ENCODE measurements at regions not wholly inside any gene's neighbourhood (a gene's known extent, or its start where the extent isn't known, plus 50 kb on each side); places are given as distances from the start of the nearest gene placed in this dataset.

DNA sequence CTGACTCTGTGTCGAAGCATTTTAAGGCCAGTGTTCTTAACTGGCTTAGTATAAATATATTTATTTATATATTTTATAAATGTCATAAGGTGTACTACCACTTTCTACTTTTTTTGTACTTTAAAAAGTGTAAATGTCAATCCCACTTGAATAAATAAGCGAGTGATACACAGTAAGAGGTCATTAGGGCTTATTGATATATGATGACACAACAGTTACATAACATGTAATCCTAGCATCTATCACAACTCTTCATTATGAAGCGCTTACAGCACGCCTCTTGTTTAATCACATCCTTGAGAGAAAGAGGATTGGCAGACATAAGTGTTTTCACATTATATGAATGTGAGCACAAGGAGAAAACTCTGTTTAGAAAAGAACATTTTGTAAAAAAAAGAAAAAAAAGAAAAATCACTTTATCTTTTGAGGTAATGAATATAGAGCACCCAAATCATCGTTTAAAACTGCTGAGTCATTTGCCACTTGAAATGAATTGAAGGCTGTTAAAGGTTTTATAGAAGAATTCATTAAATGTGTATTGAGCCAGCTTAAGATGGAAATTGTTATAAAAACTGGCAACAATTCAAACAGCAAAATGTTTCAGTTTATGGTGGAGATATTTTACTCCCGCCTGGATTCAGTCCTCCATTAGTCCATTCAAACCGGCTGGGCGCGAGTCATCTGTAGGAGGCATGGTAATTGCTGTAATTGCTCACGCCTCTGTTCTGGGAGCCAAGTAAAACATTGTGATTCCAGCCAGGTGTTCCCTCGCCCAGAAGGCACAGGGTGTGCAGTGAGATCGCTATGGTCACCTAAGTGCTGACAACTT lies 627.3 kb upstream of the KIRREL3 start:
- in situ Hi-C loops (cut with MboI) (no loop called here), intact Hi-C loops (cut with micrococcal nuclease; ENCODE audit: unreplicated experiment) (no loop called here)
- no peak overlapping the region for H3K27ac ChIP-seq (ENCODE audit: control insufficient read depth, insufficient read depth)
- H3K27me3 ChIP-seq (replicated peaks in 1 of 2; ENCODE audit: control insufficient read depth in 2 of 2, insufficient read depth in 2 of 2, low read length in 1 of 2) = no peaks in the 10 kb centered on the region
- no peaks in the 10 kb centered on the region for H3K4me1 ChIP-seq (ENCODE audit: control insufficient read depth, insufficient read depth, low read length)
- ChIA-PET SMC1A (ENCODE audit: uncharacterized antibody, unreplicated experiment) (no interaction called here), POLR2A (no interaction called here), RAD21 (ENCODE audit: unreplicated experiment) (no interaction called here), CTCF (no interaction called here)
- no peak overlapping the region for H3K4me3 ChIP-seq
- H3K9ac ChIP-seq (ENCODE audit: control insufficient read depth, insufficient read depth, low read length) = no peak overlapping the region
- H3K4me2 ChIP-seq (ENCODE audit: control insufficient read depth, insufficient read depth) = no peak overlapping the region
- H3K79me2 ChIP-seq (ENCODE audit: control insufficient read depth, insufficient read depth, low read length) = no peaks in the 10 kb centered on the region
- no peak for ATAC-seq
- H4K20me1 ChIP-seq (ENCODE audit: control insufficient read depth, insufficient read depth) = no peaks in the 10 kb centered on the region
- FAIRE-seq = no peak
- WGBS (ENCODE audit: insufficient coverage, insufficient replicate concordance, low lambda C conversion rate, missing lambda C conversion rate) = 41% methylated on average over 12 of the region's 12 CpGs
- H2AFZ ChIP-seq (ENCODE audit: control insufficient read depth, low read depth, low read length) = no peak overlapping the region
- H3K9me3 ChIP-seq (replicated peaks; ENCODE audit: control insufficient read depth, insufficient read depth, low read length) = no peaks in the 10 kb centered on the region
- no TSS peak for BruUV-seq (replicated peaks)
- H3K36me3 ChIP-seq (ENCODE audit: control insufficient read depth in 2 of 2, insufficient read depth in 2 of 2, low read length in 1 of 2) = no peaks in the 10 kb centered on the region
- DNase-seq (ENCODE audit: low read depth, low spot score) = no peak
- TF ChIP-seq, protein P1, sequence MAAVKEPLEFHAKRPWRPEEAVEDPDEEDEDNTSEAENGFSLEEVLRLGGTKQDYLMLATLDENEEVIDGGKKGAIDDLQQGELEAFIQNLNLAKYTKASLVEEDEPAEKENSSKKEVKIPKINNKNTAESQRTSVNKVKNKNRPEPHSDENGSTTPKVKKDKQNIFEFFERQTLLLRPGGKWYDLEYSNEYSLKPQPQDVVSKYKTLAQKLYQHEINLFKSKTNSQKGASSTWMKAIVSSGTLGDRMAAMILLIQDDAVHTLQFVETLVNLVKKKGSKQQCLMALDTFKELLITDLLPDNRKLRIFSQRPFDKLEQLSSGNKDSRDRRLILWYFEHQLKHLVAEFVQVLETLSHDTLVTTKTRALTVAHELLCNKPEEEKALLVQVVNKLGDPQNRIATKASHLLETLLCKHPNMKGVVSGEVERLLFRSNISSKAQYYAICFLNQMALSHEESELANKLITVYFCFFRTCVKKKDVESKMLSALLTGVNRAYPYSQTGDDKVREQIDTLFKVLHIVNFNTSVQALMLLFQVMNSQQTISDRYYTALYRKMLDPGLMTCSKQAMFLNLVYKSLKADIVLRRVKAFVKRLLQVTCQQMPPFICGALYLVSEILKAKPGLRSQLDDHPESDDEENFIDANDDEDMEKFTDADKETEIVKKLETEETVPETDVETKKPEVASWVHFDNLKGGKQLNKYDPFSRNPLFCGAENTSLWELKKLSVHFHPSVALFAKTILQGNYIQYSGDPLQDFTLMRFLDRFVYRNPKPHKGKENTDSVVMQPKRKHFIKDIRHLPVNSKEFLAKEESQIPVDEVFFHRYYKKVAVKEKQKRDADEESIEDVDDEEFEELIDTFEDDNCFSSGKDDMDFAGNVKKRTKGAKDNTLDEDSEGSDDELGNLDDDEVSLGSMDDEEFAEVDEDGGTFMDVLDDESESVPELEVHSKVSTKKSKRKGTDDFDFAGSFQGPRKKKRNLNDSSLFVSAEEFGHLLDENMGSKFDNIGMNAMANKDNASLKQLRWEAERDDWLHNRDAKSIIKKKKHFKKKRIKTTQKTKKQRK (IDR thresholded peaks at IDR 0.05; ENCODE audit: low read depth, low read length) = no peak
- no peak for TF ChIP-seq HDAC2 (IDR thresholded peaks at IDR 0.05)
- TF ChIP-seq, protein P2, sequence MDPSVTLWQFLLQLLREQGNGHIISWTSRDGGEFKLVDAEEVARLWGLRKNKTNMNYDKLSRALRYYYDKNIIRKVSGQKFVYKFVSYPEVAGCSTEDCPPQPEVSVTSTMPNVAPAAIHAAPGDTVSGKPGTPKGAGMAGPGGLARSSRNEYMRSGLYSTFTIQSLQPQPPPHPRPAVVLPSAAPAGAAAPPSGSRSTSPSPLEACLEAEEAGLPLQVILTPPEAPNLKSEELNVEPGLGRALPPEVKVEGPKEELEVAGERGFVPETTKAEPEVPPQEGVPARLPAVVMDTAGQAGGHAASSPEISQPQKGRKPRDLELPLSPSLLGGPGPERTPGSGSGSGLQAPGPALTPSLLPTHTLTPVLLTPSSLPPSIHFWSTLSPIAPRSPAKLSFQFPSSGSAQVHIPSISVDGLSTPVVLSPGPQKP (IDR thresholded peaks at IDR 0.05; ENCODE audit: low read depth, low read length) = no peak
- no peak for TF ChIP-seq RB1 (IDR thresholded peaks at IDR 0.05; ENCODE audit: borderline replicate concordance)
- TF ChIP-seq CREB1 (IDR thresholded peaks at IDR 0.05; ENCODE audit: low read depth) = no peak
- TF ChIP-seq MTA3 (IDR thresholded peaks at IDR 0.05; ENCODE audit: borderline replicate concordance, low read length) = no peak
- TF ChIP-seq, protein P3, sequence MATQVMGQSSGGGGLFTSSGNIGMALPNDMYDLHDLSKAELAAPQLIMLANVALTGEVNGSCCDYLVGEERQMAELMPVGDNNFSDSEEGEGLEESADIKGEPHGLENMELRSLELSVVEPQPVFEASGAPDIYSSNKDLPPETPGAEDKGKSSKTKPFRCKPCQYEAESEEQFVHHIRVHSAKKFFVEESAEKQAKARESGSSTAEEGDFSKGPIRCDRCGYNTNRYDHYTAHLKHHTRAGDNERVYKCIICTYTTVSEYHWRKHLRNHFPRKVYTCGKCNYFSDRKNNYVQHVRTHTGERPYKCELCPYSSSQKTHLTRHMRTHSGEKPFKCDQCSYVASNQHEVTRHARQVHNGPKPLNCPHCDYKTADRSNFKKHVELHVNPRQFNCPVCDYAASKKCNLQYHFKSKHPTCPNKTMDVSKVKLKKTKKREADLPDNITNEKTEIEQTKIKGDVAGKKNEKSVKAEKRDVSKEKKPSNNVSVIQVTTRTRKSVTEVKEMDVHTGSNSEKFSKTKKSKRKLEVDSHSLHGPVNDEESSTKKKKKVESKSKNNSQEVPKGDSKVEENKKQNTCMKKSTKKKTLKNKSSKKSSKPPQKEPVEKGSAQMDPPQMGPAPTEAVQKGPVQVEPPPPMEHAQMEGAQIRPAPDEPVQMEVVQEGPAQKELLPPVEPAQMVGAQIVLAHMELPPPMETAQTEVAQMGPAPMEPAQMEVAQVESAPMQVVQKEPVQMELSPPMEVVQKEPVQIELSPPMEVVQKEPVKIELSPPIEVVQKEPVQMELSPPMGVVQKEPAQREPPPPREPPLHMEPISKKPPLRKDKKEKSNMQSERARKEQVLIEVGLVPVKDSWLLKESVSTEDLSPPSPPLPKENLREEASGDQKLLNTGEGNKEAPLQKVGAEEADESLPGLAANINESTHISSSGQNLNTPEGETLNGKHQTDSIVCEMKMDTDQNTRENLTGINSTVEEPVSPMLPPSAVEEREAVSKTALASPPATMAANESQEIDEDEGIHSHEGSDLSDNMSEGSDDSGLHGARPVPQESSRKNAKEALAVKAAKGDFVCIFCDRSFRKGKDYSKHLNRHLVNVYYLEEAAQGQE (IDR thresholded peaks at IDR 0.05; ENCODE audit: low read depth, low read length) = no peak
- no peak for TF ChIP-seq HDGF (IDR thresholded peaks at IDR 0.05)
- TF ChIP-seq IKZF2 (IDR thresholded peaks at IDR 0.05) = no peak
- TF ChIP-seq ZNF622 (IDR thresholded peaks at IDR 0.05) = no peak
- no peak for TF ChIP-seq NFIC (IDR thresholded peaks at IDR 0.05; ENCODE audit: low read depth, low read length)
- TF ChIP-seq SREBF2 (IDR thresholded peaks at IDR 0.05; ENCODE audit: low read length) = no peak
- no peak for TF ChIP-seq MTA2 (IDR thresholded peaks at IDR 0.05; ENCODE audit: low read depth)
- TF ChIP-seq CEBPB (IDR thresholded peaks at IDR 0.05; ENCODE audit: borderline replicate concordance in 1 of 2, low read depth in 2 of 2, low read length in 2 of 2) = no peak
- TF ChIP-seq NFYB (IDR thresholded peaks at IDR 0.05; ENCODE audit: insufficient read depth, low read depth, low read length) = no peak
- no peak for TF ChIP-seq MEF2B (IDR thresholded peaks at IDR 0.05; ENCODE audit: partially characterized antibody, poor library complexity, severe bottlenecking)

Data from GM12878 (cell line).